Stimulated activated CD4-positive, alpha-beta T cell treated with anti-CD3 and anti-CD28 coated beads, Interleukin-4, amount 100 ng/mL, for 48 hours (primary cell): ENCODE measurements at regions not wholly inside any gene's neighbourhood (a gene's known extent, or its start where the extent isn't known, plus 50 kb on each side); places are given as distances from the start of the nearest gene placed in this dataset.
"Not testable (repeated sequence)": the region's sequence is repeated elsewhere in the genome, so short reads cannot be mapped to it uniquely, and the experiment has no call there.

Experiments used
- DNase-seq, 2 donors: peaks; one replicate each; pipeline ENCODE4 v3.0.0-alpha.2; 2020; ENCODE audit warnings: low read depth in 2 of 2

GRCh38 chr14:40697231-40697630 is 909.4 kb upstream of the LRFN5 start:
- DNase-seq, result no peak

- DNase-seq, result no peak
These were observed 912.7 kb upstream of the LRFN5 start for GRCh38 chr14:40694023-40694422.

GRCh38 chr14:40691066-40691465 is 915.6 kb upstream of the LRFN5 start:
- DNase-seq, result no peak

GRCh38 chr14:40685764-40686163 is 920.9 kb upstream of the LRFN5 start:
- no peak for DNase-seq

GRCh38 chr14:40684328-40684727 is 922.3 kb upstream of the LRFN5 start:
- DNase-seq, result no peak

GRCh38 chr14:40682131-40682913 is 924.4 kb upstream of the LRFN5 start:
- DNase-seq, result no peak

GRCh38 chr14:40679256-40679655 is 927.4 kb upstream of the LRFN5 start:
- no peak for DNase-seq

- DNase-seq, result not testable (repeated sequence)
These were observed 929.5 kb upstream of the LRFN5 start for GRCh38 chr14:40677206-40677605.

- DNase-seq, result no peak
These were observed 932.2 kb upstream of the LRFN5 start for GRCh38 chr14:40674502-40674901.

- no peak for DNase-seq
These were observed 950.4 kb upstream of the LRFN5 start for GRCh38 chr14:40656311-40656710.

GRCh38 chr14:40652089-40652691 is 954.5 kb upstream of the LRFN5 start:
- no peak for DNase-seq

GRCh38 chr14:40630471-40630870 is 976.2 kb upstream of the LRFN5 start:
- DNase-seq, result no peak

GRCh38 chr14:40629551-40630137 is 977.0 kb upstream of the LRFN5 start:
- DNase-seq, result not testable (repeated sequence)

GRCh38 chr14:40629144-40629543 is 977.5 kb upstream of the LRFN5 start:
- no peak for DNase-seq

GRCh38 chr14:40623643-40624042 is 983.0 kb upstream of the LRFN5 start:
- DNase-seq, result no peak

GRCh38 chr14:40618225-40618898 is 988.3 kb upstream of the LRFN5 start:
- no peak for DNase-seq

- no peak for DNase-seq
These were observed 990.1 kb upstream of the LRFN5 start for GRCh38 chr14:40616579-40616978.

- DNase-seq, result no peak
These were observed 1005.6 kb upstream of the LRFN5 start for GRCh38 chr14:40601063-40601462.

- no peak for DNase-seq
These were observed 1007.0 kb upstream of the LRFN5 start for GRCh38 chr14:40599725-40600124.

- no peak for DNase-seq
These were observed 1025.4 kb upstream of the LRFN5 start for GRCh38 chr14:40581264-40581663.

GRCh38 chr14:40576880-40577478 is 1029.7 kb upstream of the LRFN5 start:
- no peak for DNase-seq

GRCh38 chr14:40574780-40575179 is 1031.9 kb upstream of the LRFN5 start:
- DNase-seq, result no peak
